22Rv1 (cell line): ENCODE measurements at regions not wholly inside any gene's neighbourhood (a gene's known extent, or its start where the extent isn't known, plus 50 kb on each side); places are given as distances from the start of the nearest gene placed in this dataset.

Source experiments
- H3K27ac ChIP-seq: fragments of 450-650 bp; 2 replicates; pipeline ENCODE4 v1.5.1; 2017
- CTCF ChIP-seq: fragments of 450-650 bp; IDR thresholded peaks from 2 replicates; pipeline ENCODE4 v1.5.1; 2017; ENCODE audit warnings: mild to moderate bottlenecking
- ZFX ChIP-seq: fragments of 450-650 bp; IDR thresholded peaks from 2 replicates; pipeline ENCODE4 v1.6.1; 2017; ENCODE audit warnings: antibody characterized with exemption, borderline replicate concordance

DNA sequence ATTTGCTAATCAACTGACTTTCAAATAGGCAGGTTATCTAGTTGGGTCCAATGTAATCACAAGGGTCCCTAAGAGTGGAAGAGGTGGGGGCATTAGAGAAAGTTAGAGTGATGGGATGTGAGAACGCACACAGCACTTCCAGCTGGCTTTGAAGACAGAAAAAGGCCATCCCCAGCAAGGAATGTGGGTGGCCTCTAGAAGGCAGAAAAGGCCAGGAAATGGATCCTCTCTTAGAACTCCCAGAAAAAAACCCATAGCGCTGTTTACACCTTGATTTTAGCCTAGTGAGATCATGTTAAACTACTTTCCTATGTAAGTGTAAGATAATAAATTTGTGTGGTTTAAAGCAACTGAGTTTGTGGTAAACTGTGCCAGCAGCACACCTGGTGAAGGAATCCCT is 219.5 kb upstream of the HABP2 start:
- H3K27ac ChIP-seq = no peak overlapping the region
- TF ChIP-seq CTCF (no peak), ZFX (no peak)

DNA sequence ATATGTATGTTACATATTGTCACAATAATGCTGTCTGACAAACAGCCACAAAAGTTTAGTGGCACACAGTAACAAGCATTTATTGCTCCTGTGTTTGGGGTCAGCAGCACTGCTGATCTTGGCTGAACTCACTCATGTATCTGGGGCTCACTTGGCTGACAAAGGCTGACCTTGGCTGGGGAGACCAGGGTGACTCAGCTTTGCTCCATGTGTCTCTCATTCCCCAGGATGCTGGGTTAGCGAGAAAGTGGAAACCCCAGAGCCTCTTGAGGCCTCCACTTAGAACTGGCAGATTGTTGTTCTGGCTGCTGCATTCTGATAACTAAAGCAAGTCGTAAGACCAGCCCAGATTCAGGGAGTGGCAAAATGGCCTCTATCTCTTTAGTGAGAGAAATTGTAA is 217.3 kb upstream of the HABP2 start:
- H3K27ac ChIP-seq = no peak overlapping the region
- no peak for TF ChIP-seq CTCF
- TF ChIP-seq ZFX = no peak

DNA sequence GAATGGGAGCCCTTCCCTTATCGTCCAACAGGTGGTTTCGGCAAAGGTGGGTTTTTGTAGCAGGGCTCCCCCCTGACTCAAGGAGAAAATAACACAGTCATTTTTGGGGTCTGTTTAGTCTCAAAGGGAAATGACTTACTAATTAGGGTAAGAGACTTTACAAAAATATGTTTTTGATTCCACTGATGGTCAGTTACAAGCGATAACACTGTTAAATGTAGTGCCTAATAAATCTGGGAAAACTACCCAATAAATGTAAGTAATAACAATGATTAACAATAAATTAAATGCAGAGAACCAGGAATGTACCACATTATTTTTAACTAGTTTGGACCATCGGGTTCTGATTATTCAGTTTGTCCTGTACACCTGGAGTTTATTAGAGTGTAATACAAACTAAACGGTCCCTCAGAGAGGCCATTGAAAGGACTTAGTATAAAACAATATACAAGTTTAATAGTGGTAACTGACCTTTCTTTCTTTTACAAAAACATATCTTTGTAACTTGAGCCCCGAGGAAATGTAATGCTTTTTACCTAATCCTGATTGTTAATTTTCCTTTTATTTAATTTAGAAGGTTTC is 216.2 kb upstream of the HABP2 start:
- no peak for TF ChIP-seq ZFX
- TF ChIP-seq CTCF = no peak
- no peak overlapping the region for H3K27ac ChIP-seq

- TF ChIP-seq CTCF = no peak
- no peak overlapping the region for H3K27ac ChIP-seq
Observed at GRCh38 chr10:113337142-113337541, 215.7 kb upstream of the HABP2 start.

DNA sequence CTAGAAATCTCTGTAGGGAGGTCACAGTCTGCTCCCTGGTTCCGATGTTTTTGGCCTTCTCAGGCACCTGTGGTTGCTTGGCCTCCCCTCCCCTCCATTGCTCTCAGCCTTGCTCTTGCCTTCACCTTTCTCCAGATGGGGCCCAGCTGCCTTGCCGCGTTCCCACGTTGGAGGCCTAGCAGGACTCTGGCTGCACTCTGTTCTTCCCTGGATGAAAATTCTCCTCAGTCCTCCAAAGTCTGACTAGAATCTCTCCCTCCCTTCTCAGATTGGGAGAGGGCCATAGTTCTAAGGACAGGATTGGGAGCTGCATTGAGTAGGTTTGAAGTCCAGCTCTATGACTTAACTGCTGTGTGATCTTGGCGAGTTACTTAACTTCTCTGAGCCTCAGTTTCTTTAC is 213.7 kb upstream of the HABP2 start:
- no peak overlapping the region for H3K27ac ChIP-seq
- TF ChIP-seq CTCF = no peak
- TF ChIP-seq ZFX = no peak

DNA sequence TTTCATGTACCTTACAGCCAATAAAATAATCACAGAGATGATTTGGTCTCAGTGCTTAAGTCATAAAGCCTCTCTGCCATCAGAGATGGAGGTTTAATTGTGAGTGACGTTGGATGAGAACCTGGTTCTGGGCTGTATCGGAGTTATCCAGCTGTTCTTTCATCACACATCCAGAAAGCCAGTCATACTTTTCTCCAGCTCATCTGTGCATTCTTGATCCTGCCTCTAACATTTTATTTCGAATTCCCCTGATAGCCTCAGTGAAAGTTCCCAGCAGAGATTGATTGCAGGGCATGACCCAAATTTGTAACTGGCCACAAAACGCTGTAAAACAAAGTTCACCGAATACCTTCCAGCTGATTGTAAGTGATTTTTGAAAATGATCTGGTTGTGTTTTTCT is 212.6 kb upstream of the HABP2 start:
- TF ChIP-seq ZFX (no peak), CTCF (no peak)
- H3K27ac ChIP-seq = no peak overlapping the region

DNA sequence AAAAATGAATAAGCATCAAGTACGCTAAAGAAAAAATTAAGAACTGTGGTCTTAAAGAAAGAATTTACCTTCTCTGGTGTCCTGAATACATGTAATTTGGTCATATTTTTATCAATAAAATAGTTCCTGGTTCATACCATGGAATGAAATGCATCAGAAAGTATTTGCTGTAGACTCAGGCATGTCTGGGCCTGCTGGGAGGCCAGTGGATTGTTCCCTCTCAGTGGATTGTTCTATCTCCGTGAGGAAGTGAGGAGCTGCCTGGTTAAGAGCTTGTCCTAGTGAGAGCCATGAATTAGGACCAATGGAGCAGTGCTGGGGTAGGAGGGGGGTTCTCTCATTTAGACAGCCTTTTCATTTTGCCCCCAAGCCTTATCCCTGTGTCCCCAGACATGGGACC is 211.7 kb upstream of the HABP2 start:
- no peak overlapping the region for H3K27ac ChIP-seq
- TF ChIP-seq CTCF (no peak), ZFX (no peak)
